A673 (cell line): ENCODE measurements at regions not wholly inside any gene's neighbourhood (a gene's known extent, or its start where the extent isn't known, plus 50 kb on each side); places are given as distances from the start of the nearest gene placed in this dataset.

Experiments
- EZH2 ChIP-seq: fragments of 200-600 bp; sonication (generic); IDR thresholded peaks from 2 replicates; pipeline ENCODE4 v1.6.1; 2017; ENCODE audit warnings: borderline replicate concordance, low read depth, mild to moderate bottlenecking, mixed read lengths, antibody characterized with exemption, low read length; ENCODE audit not compliant: poor library complexity, severe bottlenecking
- TF ChIP-seq, protein P1 (sequence below): fragments of 300-800, 200-600 bp; sonication (generic); conservative IDR thresholded peaks from 2 replicates; pipeline ENCODE4 v1.5.1; 2017; ENCODE audit warnings: low read depth, mild to moderate bottlenecking, antibody characterized with exemption, low read length, moderate library complexity, mixed read lengths

DNA sequence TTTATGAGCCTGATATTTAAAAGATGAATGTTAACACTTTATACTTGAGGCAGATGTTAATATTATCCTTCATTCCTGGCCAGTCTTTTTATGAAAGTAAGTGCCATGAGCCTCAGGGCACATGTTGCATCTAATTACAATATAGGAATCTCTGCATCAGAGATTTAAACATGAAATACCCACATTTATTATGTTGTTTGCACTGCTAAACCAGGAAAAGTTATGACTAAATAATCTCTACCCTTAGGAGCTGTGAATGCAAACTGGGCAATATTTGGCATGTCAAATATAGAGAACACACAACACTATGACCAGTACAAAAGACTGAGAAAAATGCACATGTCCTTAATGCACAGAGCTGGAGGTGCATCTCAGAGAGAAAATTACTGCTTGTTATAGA is 526.1 kb upstream of the GRAMD2B start:
- TF ChIP-seq, protein P1, sequence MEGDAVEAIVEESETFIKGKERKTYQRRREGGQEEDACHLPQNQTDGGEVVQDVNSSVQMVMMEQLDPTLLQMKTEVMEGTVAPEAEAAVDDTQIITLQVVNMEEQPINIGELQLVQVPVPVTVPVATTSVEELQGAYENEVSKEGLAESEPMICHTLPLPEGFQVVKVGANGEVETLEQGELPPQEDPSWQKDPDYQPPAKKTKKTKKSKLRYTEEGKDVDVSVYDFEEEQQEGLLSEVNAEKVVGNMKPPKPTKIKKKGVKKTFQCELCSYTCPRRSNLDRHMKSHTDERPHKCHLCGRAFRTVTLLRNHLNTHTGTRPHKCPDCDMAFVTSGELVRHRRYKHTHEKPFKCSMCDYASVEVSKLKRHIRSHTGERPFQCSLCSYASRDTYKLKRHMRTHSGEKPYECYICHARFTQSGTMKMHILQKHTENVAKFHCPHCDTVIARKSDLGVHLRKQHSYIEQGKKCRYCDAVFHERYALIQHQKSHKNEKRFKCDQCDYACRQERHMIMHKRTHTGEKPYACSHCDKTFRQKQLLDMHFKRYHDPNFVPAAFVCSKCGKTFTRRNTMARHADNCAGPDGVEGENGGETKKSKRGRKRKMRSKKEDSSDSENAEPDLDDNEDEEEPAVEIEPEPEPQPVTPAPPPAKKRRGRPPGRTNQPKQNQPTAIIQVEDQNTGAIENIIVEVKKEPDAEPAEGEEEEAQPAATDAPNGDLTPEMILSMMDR, result no peak
- no peak for TF ChIP-seq EZH2
